Astrocyte (in vitro differentiated cells and primary cell): ENCODE measurements at regions not wholly inside any gene's neighbourhood (a gene's known extent, or its start where the extent isn't known, plus 50 kb on each side); places are given as distances from the start of the nearest gene placed in this dataset.

Experiments
- CTCF ChIP-seq: IDR thresholded peaks from 2 replicates; pipeline ENCODE4 v1.5.1; 2011; ENCODE audit warnings: low read depth, mild to moderate bottlenecking, inconsistent platforms, low read length, moderate library complexity; ENCODE audit not compliant: insufficient read depth
- EZH2 ChIP-seq: IDR thresholded peaks from 2 replicates; pipeline ENCODE4 v1.6.1; 2012; ENCODE audit warnings: mild to moderate bottlenecking, low read length, inconsistent platforms; ENCODE audit not compliant: insufficient read depth

GRCh38 chr7:130878785-130879184, 144.8 kb upstream of the KLF14 start:
- TF ChIP-seq CTCF = no peak
- no peak for TF ChIP-seq EZH2
